Right ventricle myocardium inferior (tissue), 1 donor: ENCODE measurements at regions not wholly inside any gene's neighbourhood (a gene's known extent, or its start where the extent isn't known, plus 50 kb on each side); places are given as distances from the start of the nearest gene placed in this dataset.

Source experiments
- ATAC-seq: fragments of 200-7000 bp; cut with Tn5 transposase; one replicate; pipeline ENCODE4 v1.9.1; 2020; ENCODE audit warnings: mild to moderate bottlenecking, moderate library complexity
- DNase-seq: peaks from one replicate; pipeline ENCODE4 v3.0.0; 2021; ENCODE audit errors: missing footprints
- intact Hi-C: fragments of 100-400 bp; cut with DNase I; formaldehyde crosslinking; loops from one replicate; pipeline ENCODE4 v1.11.0; 2022
- donor health status: DM: no; HTN: yes; CAD: no; lungs with severe emphysema.

- ATAC-seq (no peak), DNase-seq (no peak)
- intact Hi-C loops = no loop called here
Measured at GRCh38 chr3:137343283-137343682, 385.5 kb downstream of the IL20RB start.

- no peak for DNase-seq
- no peak for ATAC-seq
- intact Hi-C loops = no loop called here
Measured at GRCh38 chr3:137347132-137347531, 389.3 kb downstream of the IL20RB start.

- no peak for ATAC-seq
- intact Hi-C loops = no loop called here
- DNase-seq = no peak
Measured at GRCh38 chr3:137347817-137348368, 390.1 kb downstream of the IL20RB start.

GRCh38 chr3:137348936-137349335 lies 391.2 kb downstream of the IL20RB start:
- ATAC-seq (no peak), DNase-seq (no peak)
- intact Hi-C loops = no loop called here

GRCh38 chr3:137349557-137350348 lies 392.0 kb downstream of the IL20RB start:
- ATAC-seq (no peak), DNase-seq (no peak)
- intact Hi-C loops = no loop called here

- ATAC-seq = no peak
- DNase-seq = no peak
- intact Hi-C loops = no loop called here
Measured at GRCh38 chr3:137360531-137361201, 402.9 kb downstream of the IL20RB start.

- ATAC-seq = no peak
- intact Hi-C loops = no loop called here
- no peak for DNase-seq
Measured at GRCh38 chr3:137382005-137382594, 382.0 kb upstream of the SOX14 start.

- no peak for ATAC-seq
- DNase-seq = no peak
- intact Hi-C loops = no loop called here
Measured at GRCh38 chr3:137385922-137386321, 378.2 kb upstream of the SOX14 start.

GRCh38 chr3:137409584-137409983 lies 354.5 kb upstream of the SOX14 start:
- DNase-seq (no peak), ATAC-seq (no peak)
- intact Hi-C loops = no loop called here

- no peak for ATAC-seq
- intact Hi-C loops = no loop called here
- no peak for DNase-seq
Measured at GRCh38 chr3:137410028-137410427, 354.1 kb upstream of the SOX14 start.

- no peak for ATAC-seq
- intact Hi-C loops = no loop called here
- DNase-seq = no peak
Measured at GRCh38 chr3:137420198-137420995, 343.7 kb upstream of the SOX14 start.

- no peak for ATAC-seq
- intact Hi-C loops = no loop called here
- no peak for DNase-seq
Measured at GRCh38 chr3:137438561-137438960, 325.6 kb upstream of the SOX14 start.

- no peak for DNase-seq
- intact Hi-C loops = no loop called here
Measured at GRCh38 chr3:137460944-137461343, 303.2 kb upstream of the SOX14 start.

GRCh38 chr3:137463131-137463530 lies 301.0 kb upstream of the SOX14 start:
- intact Hi-C loops = no loop called here
- DNase-seq = no peak
- no peak for ATAC-seq

More at GRCh38 chr3:137460944-137461343, 303.2 kb upstream of the SOX14 start:
- no peak for ATAC-seq

- intact Hi-C loops = no loop called here
- ATAC-seq = no peak
- DNase-seq = no peak
Measured at GRCh38 chr3:137464341-137464740, 299.8 kb upstream of the SOX14 start.

GRCh38 chr3:137468446-137468845 lies 295.7 kb upstream of the SOX14 start:
- intact Hi-C loops = no loop called here
- DNase-seq (no peak), ATAC-seq (no peak)

- ATAC-seq = no peak
- intact Hi-C loops = no loop called here
- DNase-seq = no peak
Measured at GRCh38 chr3:137469263-137469662, 294.9 kb upstream of the SOX14 start.

GRCh38 chr3:137471130-137471529 lies 293.0 kb upstream of the SOX14 start:
- no peak for DNase-seq
- no peak for ATAC-seq
- intact Hi-C loops = no loop called here

- ATAC-seq (no peak), DNase-seq (no peak)
- intact Hi-C loops = no loop called here
Measured at GRCh38 chr3:137471558-137472204, 292.4 kb upstream of the SOX14 start.
